Muscle of arm (tissue), 1 donor: ENCODE measurements at regions not wholly inside any gene's neighbourhood (a gene's known extent, or its start where the extent isn't known, plus 50 kb on each side); places are given as distances from the start of the nearest gene placed in this dataset.

Experiments used
- DNase-seq: peaks from one replicate; pipeline ENCODE4 v3.0.0-alpha.2; 2013

- no peak for DNase-seq
These were observed 56.8 kb upstream of the FAM181A start for GRCh38 chr14:93870377-93870776.

DNA sequence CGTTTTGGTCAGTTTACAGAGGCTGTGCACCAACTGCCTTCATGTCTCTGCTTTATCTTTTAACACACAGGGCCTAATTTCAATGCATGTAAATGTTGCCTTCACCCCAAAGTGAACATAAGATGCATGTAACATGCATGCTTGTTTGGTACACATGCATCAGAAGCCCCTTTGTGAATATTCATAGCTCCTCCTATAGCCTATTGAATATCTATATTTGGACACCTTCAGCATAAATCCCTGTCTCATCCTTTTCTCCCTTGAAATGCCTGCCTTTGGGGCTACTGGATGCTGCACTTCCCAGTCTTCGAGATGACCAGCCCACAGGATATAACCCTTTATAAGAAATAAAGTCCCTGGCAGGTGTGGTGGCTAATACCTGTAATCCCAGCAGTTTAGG lies 57.7 kb upstream of the FAM181A start:
- DNase-seq: no peak

DNA sequence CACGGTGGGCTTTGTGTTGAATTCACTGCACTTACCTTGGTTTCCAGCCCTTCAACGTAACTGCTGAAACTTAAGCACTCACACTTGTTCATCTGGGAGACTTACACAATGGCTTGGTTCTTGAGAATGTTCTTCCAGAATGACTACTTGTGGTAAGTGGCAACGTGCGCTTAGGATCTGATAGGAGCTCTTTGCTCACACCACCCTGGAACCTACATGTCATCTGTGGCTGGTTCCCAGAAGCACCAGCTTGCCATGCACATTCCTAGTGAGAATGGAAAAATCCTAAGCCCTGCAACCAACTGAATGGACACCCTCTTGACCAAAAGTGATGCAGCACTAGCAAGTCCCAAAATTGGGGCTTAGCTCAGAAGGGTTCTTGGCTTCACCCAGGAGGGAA lies 59.0 kb upstream of the FAM181A start:
- DNase-seq: no peak

- DNase-seq: no peak
These were observed 64.9 kb upstream of the FAM181A start for GRCh38 chr14:93862265-93862664.

DNA sequence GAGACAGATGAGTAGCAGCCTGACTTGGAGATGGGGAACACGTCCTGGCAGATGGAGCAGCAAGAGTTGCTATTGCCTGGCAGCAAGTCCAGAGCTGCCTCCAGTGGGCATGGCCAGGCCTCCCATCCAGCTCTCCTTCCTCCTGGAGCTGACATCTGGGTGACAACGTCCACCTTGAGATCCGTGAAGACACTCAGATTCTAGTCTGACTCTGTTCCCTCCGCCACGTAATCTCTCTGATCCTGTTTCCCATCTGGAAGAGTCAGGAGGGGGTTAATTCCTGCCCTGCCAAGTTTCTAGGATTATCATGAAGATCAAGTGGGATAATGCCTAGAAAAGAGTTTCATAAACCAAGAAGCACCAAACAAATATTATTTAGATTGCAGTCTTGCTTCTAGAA lies 65.3 kb upstream of the FAM181A start:
- no peak for DNase-seq

GRCh38 chr14:93859957-93860356 lies 67.2 kb upstream of the FAM181A start:
- peak; percentile 48 for DNase-seq

- no peak for DNase-seq
These were observed 68.2 kb upstream of the FAM181A start for GRCh38 chr14:93858896-93859295.

DNA sequence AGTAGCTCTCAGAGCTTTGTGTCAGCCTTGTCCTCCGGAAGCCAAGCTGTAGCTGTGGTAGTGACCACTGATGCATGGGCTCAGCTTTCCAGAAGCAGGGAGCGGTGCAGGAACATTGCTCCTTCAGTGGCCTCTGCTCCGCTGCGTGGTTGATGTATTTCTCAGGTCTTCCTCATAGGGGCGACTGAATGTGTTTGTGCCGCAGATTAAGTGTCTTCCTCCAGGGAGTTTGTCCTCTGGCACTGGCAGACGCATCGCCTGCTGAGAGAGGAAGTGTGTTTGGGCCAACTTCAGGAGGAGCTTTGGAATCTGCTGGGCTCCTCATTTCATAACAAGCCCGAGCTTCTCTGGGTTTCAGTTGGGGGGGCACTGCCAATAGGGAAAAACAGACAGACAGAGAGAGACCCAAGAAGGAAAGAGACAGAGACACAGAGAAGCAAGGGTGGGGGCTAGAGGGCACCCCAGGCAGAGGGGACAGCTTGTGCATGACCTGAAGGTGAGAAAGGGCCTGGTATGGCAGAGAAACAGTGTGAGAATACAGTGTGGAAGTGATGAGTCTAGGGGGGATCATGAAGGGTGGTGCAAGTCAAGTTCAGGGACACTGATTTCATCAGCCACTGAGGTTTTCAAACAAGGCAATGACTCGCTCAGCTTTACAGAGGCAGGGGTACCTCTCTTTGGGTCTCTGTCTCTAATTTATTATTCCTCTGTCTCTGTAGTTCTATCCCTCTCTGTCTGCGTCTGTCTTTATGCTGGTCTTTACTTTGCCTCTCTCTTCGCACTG lies 69.4 kb upstream of the PRIMA1 start:
- no peak for DNase-seq

- DNase-seq: no peak
These were observed 68.8 kb upstream of the PRIMA1 start for GRCh38 chr14:93857081-93857480.

DNA sequence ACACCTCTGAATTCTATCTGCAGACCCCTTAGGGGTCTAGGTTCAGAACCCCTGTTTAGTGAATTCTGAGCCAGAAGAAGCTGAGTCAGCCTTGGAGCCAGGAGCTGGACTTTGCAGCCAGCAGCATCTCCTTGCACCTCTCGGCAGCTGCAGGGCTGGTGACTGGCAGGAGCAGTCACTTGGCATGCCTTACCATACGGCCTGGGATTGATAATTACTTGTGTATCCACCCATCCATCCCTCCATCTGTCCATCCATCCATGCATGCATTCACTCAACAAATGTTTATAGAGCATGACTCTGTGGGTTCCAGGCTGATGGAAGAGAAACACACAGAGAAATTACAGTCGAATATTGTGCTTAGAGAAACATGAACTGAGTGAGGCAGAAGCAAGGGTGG lies 67.5 kb upstream of the PRIMA1 start:
- DNase-seq: no peak

DNA sequence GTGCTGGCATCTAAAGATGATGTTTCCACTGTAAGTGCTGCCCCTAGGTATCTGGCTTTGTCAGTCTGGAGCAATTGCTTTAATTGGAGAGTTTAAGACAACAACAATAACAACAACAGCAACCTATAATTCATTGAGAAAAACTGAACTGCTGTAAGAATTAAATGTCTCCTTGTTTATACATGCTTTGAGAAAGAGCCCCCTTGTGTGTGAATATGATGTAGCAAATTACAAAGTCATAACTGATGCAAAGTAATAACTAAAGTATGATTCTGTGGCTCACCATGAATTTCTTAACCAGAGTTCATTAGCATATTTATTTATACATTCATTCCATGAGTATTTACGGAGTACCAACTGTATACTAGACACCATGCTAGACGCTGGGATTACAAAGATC lies 59.2 kb upstream of the PRIMA1 start:
- DNase-seq: no peak

GRCh38 chr14:93838238-93838637 lies 50.0 kb upstream of the PRIMA1 start:
- no peak for DNase-seq
